Astrocyte of the cerebellum (primary cell): ENCODE measurements at regions not wholly inside any gene's neighbourhood (a gene's known extent, or its start where the extent isn't known, plus 50 kb on each side); places are given as distances from the start of the nearest gene placed in this dataset.

ENCODE experiments used
- DNase-seq: peaks from one replicate; pipeline ENCODE4 v3.0.0-alpha.2; 2011; ENCODE audit warnings: low read depth
- H3K4me3 ChIP-seq: 2 replicates; pipeline ENCODE4 v1.5.1; 2011; ENCODE audit warnings: mild to moderate bottlenecking, low read depth, low read length, moderate library complexity
- CTCF ChIP-seq: IDR thresholded peaks from 2 replicates; pipeline ENCODE4 v1.5.1; 2012; ENCODE audit warnings: low read length, low read depth, moderate library complexity, mild to moderate bottlenecking; ENCODE audit errors: missing control alignments
- in situ Hi-C: cut with HindIII; loops from 2 replicates; pipeline ENCODE4 v1.10.0; 2017; ENCODE audit warnings: low sequenced_read_pairs

GRCh38 chrX:45712067-45712466 lies 511.4 kb upstream of the DIPK2B start:
- TF ChIP-seq CTCF: no peak
- in situ Hi-C loops: no loop called here
- DNase-seq: no peak
- H3K4me3 ChIP-seq: no peak overlapping the region

DNA sequence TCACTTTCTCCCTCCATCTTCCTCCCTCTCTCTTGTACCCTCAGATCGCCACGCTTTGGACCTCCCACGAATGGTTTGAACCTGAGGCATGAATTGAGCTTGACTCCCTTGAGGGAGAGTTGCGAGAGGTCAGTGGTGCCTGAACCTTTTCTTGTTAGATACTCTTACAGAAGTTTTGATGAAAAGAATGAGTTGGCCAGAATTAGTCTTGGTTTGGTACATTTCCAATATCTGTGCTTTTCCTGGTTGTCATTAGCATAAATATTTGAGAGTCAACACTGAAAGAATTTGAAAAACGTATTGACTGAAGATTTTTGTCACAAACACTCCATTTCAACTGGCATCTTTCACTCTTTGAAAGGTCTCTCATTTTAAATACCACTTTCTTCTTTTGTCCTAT lies 510.6 kb upstream of the DIPK2B start:
- in situ Hi-C loops: no loop called here
- no peak overlapping the region for H3K4me3 ChIP-seq
- DNase-seq: peak; percentile 64
- no peak for TF ChIP-seq CTCF

DNA sequence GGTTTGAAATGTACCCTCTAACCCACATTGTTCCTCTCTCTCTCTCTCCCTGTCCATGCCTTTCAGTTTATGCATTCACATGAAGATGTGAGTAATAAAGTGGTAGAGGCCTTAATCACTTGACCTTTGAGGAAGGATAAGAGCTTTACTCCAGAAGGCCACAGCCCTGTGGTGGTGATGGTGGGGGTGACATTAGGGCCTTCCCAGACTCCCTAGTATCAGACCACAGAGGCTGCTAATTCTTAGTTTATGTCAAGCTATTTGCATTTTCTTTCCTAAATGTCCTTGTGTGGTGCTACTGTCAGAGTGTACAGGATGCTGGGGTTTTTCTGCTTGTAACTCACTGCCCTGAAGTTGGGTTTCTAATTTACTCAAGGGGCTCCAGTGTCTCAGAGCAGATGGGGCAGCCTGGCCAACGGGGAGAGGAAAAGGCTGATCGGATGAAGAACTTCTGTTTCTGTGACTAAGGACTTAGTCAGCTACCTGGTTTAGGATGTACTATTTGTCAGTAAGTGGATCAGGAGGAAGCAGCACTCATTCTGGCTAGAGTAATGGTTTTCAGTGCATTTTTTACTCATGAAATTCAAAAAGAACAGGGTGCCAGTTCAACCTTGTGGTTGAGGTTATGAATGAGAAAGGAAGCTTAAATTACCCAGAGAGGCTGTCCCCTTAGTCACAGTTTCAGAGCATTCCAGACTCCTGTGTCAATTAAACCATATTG lies 509.6 kb upstream of the DIPK2B start:
- in situ Hi-C loops: no loop called here
- no peak overlapping the region for H3K4me3 ChIP-seq
- no peak for TF ChIP-seq CTCF
- DNase-seq: peak; percentile 82

GRCh38 chrX:45709381-45709780 lies 508.7 kb upstream of the DIPK2B start:
- DNase-seq: no peak
- TF ChIP-seq CTCF: no peak
- in situ Hi-C loops: no loop called here
- no peak overlapping the region for H3K4me3 ChIP-seq

DNA sequence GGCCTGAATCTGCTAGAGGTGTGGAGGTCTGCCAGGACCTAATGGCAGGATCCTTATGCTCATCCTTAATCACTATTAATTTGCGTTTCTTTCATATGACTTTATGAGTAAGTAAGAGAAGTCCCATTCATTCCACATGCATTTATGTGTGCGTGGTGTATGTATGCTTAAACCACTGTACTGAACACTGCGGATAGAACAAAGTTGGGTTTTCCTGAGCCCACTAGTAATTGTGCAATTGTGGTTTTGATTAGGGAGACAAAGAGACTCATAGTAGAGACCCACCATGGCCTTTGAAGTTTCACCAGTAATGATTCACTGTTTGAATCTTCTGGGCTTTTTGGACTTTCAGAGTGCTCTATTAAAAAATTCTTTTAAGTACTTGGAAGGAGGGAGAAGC lies 498.5 kb upstream of the DIPK2B start:
- TF ChIP-seq CTCF: no peak
- no peak for DNase-seq
- in situ Hi-C loops: no loop called here
- H3K4me3 ChIP-seq: no peak overlapping the region

DNA sequence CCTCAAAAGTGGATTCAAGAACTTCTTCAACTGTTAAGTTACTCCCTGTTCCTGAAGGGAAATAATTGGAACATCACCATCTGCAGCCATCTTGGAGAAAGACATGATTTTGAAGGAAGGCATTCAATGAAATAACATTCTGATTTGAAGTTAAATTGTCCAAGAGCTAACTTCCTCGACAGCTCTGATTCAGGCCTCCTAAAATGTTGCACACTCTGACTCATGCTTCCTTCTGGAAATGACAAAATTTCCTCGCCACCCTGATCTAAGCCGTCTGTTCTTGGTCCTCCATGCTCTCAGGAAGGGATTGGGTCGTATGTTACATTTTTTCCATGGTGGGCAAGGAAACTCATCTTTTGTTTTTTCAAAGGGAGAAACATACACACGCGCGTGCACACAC lies 496.9 kb upstream of the DIPK2B start:
- no peak overlapping the region for H3K4me3 ChIP-seq
- TF ChIP-seq CTCF: no peak
- no peak for DNase-seq
- in situ Hi-C loops: no loop called here
